ENCODE measurements at regions not wholly inside any gene's neighbourhood (a gene's known extent, or its start where the extent isn't known, plus 50 kb on each side); places are given as distances from the start of the nearest gene placed in this dataset.
A peak's percentile ranks its signal among the peaks of the same experiment; 100 is the strongest.

GRCh38 chr10:35911954-35912353 lies 269.9 kb upstream of the FZD8 start:
- CTCF ChIA-PET = no interaction called here
- Histone ChIP-seq H3K4me3 (ENCODE audit: low read depth, low read length) (no peak overlapping the region), H3K9me3 (ENCODE audit: control insufficient read depth, insufficient read depth, low read length) (0 out of 2 replicates have a peak, but pooled peaks cover 2% of the 10 kb centered on the region), H3K27ac (ENCODE audit: low read depth, low read length) (no peak overlapping the region), H3K27me3 (ENCODE audit: control insufficient read depth, insufficient read depth, low read length) (no peaks in the 10 kb centered on the region)
- DNase-seq (ENCODE audit: low read depth, low spot score) = no peak
- POLR2A ChIA-PET = no interaction called here
- no peak for TF ChIP-seq CTCF (IDR thresholded peaks at IDR 0.05; ENCODE audit: low read depth, low read length)

- DNase-seq (ENCODE audit: low read depth, low spot score) = no peak
Observed at GRCh38 chr10:35911233-35911632, 269.1 kb upstream of the FZD8 start.

GRCh38 chr10:35910234-35910633 lies 268.1 kb upstream of the FZD8 start:
- DNase-seq (ENCODE audit: low read depth, low spot score) = peak; percentile 76
- POLR2A ChIA-PET = interaction anchor here (0.5 to 1.0 kb wide), 2 partner anchors 15 to 35 kb away, joined by 3 read pairs; no protein-coding TSS in a partner anchor
- H3K27ac ChIP-seq (ENCODE audit: low read depth, low read length) = no peak overlapping the region

More at GRCh38 chr10:35911233-35911632, 269.1 kb upstream of the FZD8 start:
- no peak overlapping the region for H3K27ac ChIP-seq (ENCODE audit: low read depth, low read length)
- POLR2A ChIA-PET = no interaction called here
- H3K9me3 ChIP-seq (ENCODE audit: control insufficient read depth, insufficient read depth, low read length) = 0 out of 2 replicates have a peak, but pooled peaks cover 2% of the 10 kb centered on the region
- CTCF ChIA-PET = no interaction called here
- no peak for TF ChIP-seq CTCF (IDR thresholded peaks at IDR 0.05; ENCODE audit: low read depth, low read length)
- no peaks in the 10 kb centered on the region for H3K27me3 ChIP-seq (ENCODE audit: control insufficient read depth, insufficient read depth, low read length)
- no peak overlapping the region for H3K4me3 ChIP-seq (ENCODE audit: low read depth, low read length)

GRCh38 chr10:35909121-35909720 lies 267.1 kb upstream of the FZD8 start:
- no peak for DNase-seq (ENCODE audit: low read depth, low spot score)
- Histone ChIP-seq H3K4me3 (ENCODE audit: low read depth, low read length) (no peak overlapping the region), H3K27ac (ENCODE audit: low read depth, low read length) (no peak overlapping the region), H3K27me3 (ENCODE audit: control insufficient read depth, insufficient read depth, low read length) (no peaks in the 10 kb centered on the region), H3K9me3 (ENCODE audit: control insufficient read depth, insufficient read depth, low read length) (0 out of 2 replicates have a peak, but pooled peaks cover 2% of the 10 kb centered on the region)
- ChIA-PET CTCF (interaction anchor here (0.9 kb wide), 2 partner anchors 272 to 870 kb away, joined by 3 to 4 read pairs; no protein-coding TSS in a partner anchor), POLR2A (interaction anchor here (0.5 kb wide), 1 partner anchor 339 kb away, joined by 3 read pairs; no protein-coding TSS in a partner anchor)
- no peak for TF ChIP-seq CTCF (IDR thresholded peaks at IDR 0.05; ENCODE audit: low read depth, low read length)

More at GRCh38 chr10:35910234-35910633, 268.1 kb upstream of the FZD8 start:
- no peak for TF ChIP-seq CTCF (IDR thresholded peaks at IDR 0.05; ENCODE audit: low read depth, low read length)
- H3K27me3 ChIP-seq (ENCODE audit: control insufficient read depth, insufficient read depth, low read length) = no peaks in the 10 kb centered on the region
- no peak overlapping the region for H3K4me3 ChIP-seq (ENCODE audit: low read depth, low read length)
- H3K9me3 ChIP-seq (ENCODE audit: control insufficient read depth, insufficient read depth, low read length) = 0 out of 2 replicates have a peak, but pooled peaks cover 2% of the 10 kb centered on the region
- CTCF ChIA-PET = interaction anchor here (0.7 kb wide), 1 partner anchor 269 kb away, joined by 3 read pairs; no protein-coding TSS in a partner anchor

- POLR2A ChIA-PET = no interaction called here
- no peak overlapping the region for H3K27ac ChIP-seq (ENCODE audit: low read depth, low read length)
- no peak for TF ChIP-seq CTCF (IDR thresholded peaks at IDR 0.05; ENCODE audit: low read depth, low read length)
- no peak overlapping the region for H3K4me3 ChIP-seq (ENCODE audit: low read depth, low read length)
- H3K9me3 ChIP-seq (ENCODE audit: control insufficient read depth, insufficient read depth, low read length) = 0 out of 2 replicates have a peak, but pooled peaks cover 2% of the 10 kb centered on the region
- CTCF ChIA-PET = interaction anchor here (0.9 kb wide), 2 partner anchors 271 to 871 kb away, joined by 3 to 4 read pairs; no protein-coding TSS in a partner anchor
- no peaks in the 10 kb centered on the region for H3K27me3 ChIP-seq (ENCODE audit: control insufficient read depth, insufficient read depth, low read length)
- no peak for DNase-seq (ENCODE audit: low read depth, low spot score)
Observed at GRCh38 chr10:35908451-35908850, 266.4 kb upstream of the FZD8 start.
